ENCODE measurements at regions not wholly inside any gene's neighbourhood (a gene's known extent, or its start where the extent isn't known, plus 50 kb on each side); places are given as distances from the start of the nearest gene placed in this dataset.

GRCh38 chr20:24798930-24799705 lies 150.0 kb upstream of the CST7 start:
- TF ChIP-seq CTCF (IDR thresholded peaks at IDR 0.05) (no peak), POLR2A (IDR thresholded peaks at IDR 0.05) (no peak), EP300 (IDR thresholded peaks at IDR 0.05) (no peak), POLR2AphosphoS5 (IDR thresholded peaks at IDR 0.05) (no peak)

All from gastroesophageal sphincter (tissue), 3 donors.